GM19438 (cell line): ENCODE measurements at regions not wholly inside any gene's neighbourhood (a gene's known extent, or its start where the extent isn't known, plus 50 kb on each side); places are given as distances from the start of the nearest gene placed in this dataset.
"Not testable (repeated sequence)": the region's sequence is repeated elsewhere in the genome, so short reads cannot be mapped to it uniquely, and the experiment has no call there.

Source experiments
- ATAC-seq: cut with Tn5 transposase; IDR thresholded peaks from one replicate; pipeline ENCODE4 v1.9.1; 2021; ENCODE audit warnings: low read depth; ENCODE audit not compliant: unreplicated experiment

- ATAC-seq: no peak
Observed at GRCh38 chr4:72945719-72946336, 123.7 kb downstream of the COX18 start.

- no peak for ATAC-seq
Observed at GRCh38 chr4:72942565-72942964, 127.0 kb downstream of the COX18 start.

DNA sequence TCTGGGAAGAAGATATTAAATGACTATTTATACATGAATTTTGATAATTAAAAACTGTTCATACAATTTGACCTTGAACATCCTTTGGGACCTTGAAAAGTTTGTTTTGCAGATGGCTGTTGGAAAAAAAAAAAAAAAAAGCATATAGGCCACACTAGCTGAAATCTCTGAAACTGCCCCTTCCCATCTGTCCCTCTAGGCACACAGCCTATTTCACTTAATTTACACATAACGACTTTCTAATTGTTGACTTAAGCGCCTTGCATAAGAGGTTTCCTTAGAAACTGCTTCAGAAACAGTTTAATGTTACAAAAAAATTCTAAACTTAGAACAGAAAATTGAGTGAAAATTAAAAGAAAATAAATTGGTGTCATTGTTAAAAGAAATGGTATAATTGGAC lies 131.0 kb downstream of the COX18 start:
- ATAC-seq: no peak

- no peak for ATAC-seq
Observed at GRCh38 chr4:72935462-72935861, 134.1 kb downstream of the COX18 start.

- no peak for ATAC-seq
Observed at GRCh38 chr4:72933029-72933428, 136.5 kb downstream of the COX18 start.

- ATAC-seq: no peak
Observed at GRCh38 chr4:72931346-72931745, 138.2 kb downstream of the COX18 start.

- ATAC-seq: not testable (repeated sequence)
Observed at GRCh38 chr4:72929596-72930274, 139.8 kb downstream of the COX18 start.

- no peak for ATAC-seq
Observed at GRCh38 chr4:72924814-72925213, 144.7 kb downstream of the COX18 start.

DNA sequence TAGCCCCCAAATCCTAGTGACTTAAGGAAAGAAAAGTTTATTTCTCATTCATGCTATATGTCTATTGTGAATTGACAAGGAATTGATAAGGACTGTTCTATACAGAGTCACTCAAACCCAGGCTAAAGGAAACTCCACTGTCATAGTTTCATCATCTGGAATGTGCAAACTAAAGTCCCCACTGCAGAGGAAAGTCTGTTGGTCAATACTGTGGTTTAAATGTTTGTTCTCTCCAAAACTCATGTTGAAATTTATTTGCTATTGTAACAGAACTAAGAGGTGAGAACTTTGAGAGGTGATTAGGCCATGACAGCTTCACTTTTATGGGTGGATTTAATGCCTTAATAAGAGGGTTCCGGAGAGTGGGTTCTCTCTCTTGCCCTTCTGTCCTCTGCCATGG lies 149.6 kb downstream of the COX18 start:
- ATAC-seq: no peak

GRCh38 chr4:72919464-72919863 lies 150.1 kb downstream of the COX18 start:
- no peak for ATAC-seq

- ATAC-seq: no peak
Observed at GRCh38 chr4:72918362-72918761, 151.2 kb downstream of the COX18 start.

DNA sequence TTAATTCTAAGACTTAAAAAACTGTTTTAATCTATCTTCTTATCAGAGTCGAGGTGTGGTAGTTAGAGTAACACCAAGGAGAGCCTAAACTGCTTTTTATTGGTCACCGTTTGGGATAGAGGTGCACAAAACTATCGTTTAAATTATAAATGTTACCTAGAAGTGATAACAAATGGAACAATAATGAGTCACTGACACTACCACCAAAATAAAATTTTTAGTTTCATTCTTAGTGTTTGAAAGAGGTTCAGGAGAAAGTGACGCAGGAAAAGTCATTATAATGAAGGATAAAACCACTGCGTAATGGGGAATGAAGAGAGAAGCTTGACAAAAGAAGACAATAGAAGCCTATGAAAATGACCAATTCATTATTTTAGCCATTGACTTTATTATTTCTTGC lies 158.2 kb downstream of the COX18 start:
- no peak for ATAC-seq

DNA sequence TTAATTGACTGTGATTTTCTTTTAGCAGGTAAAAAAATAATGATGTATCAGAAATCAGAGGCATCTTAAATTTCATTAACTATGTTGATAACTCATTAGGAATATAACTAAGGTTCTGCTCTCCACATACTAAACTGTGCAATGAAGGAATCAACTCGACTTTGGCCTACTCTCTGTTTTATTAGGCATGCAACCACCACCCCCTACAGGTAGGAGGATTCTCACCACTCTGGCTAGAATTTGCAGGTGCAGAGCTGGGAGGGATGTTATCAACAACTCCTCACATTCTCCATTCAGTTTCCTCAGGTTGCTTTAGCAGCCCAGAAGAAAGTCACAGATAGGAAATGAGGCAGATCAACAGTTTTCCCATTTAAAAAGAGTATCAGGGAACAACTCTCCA lies 160.1 kb downstream of the COX18 start:
- no peak for ATAC-seq

DNA sequence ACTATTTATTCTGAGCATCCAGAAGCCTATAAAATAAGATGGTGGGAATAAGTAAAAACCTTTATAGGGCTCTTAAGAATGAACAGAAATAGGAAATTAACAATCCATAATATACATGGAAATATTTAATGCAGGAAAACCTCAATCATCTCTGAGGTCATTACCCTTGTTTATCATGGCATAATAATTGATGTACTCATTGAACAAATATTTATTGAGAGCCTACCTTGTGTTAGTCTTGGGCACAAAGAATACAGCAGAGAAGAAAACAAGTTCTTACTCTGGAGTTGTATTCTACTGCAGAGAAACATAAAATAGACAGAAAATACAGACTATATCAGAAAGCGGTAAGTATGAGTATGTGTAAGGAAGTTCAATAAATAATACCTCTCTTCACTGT lies 167.2 kb downstream of the COX18 start:
- ATAC-seq: no peak

DNA sequence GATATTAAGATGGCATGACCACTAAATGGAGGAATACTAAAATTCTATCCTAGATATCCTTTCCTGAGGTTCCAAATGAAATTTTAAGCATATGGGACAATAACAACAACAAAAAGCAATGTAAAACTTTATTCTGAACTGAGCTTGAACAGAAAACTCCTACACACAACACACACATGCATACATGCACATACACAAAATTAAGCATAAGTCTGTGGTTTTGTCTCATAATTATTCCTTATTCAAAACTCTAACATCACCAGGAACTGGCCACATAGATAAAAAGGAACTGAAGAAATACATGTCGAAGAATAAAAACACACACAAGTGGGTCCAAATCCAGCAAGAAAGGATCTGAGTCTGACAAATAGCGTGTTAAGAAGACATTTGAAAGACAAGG lies 168.0 kb downstream of the COX18 start:
- no peak for ATAC-seq

DNA sequence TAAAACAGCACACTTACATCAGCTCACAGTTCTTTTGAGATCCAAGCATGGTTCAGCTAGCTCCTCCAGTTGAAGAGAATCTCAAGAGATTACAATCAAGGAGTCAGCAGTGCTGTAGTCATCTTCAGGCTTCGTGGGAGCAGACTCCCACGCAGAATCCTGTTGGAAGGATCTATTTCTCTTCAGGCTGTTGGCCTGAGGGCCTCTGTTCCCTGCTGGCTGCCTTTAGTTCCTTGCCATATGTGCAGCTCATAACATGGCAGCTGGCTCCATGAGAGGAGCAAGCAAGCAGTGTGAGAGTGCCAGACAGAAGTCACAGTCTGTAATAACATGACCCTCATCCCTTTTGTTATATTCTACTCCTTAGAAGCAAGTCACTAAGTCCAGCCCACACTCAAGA lies 168.6 kb downstream of the COX18 start:
- ATAC-seq: no peak

DNA sequence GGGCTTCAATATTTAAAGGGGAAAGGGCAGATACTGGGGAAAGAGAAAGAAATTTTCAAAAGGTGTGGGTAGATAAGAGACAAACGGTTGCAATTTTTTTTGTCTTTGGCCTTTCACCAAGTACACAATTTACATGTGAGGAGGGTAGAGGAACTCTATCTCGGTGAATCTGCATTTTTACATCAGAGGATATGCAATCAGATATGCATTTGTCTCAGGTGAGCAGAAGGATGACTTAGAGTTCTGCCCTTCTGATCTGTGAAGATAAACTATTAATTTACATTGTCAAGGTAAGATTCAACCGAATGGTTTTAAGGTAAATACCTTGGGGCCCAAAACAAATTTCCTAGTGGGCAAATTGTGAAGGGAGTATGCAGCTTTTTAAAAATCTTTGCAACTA lies 169.9 kb downstream of the COX18 start:
- ATAC-seq: no peak

DNA sequence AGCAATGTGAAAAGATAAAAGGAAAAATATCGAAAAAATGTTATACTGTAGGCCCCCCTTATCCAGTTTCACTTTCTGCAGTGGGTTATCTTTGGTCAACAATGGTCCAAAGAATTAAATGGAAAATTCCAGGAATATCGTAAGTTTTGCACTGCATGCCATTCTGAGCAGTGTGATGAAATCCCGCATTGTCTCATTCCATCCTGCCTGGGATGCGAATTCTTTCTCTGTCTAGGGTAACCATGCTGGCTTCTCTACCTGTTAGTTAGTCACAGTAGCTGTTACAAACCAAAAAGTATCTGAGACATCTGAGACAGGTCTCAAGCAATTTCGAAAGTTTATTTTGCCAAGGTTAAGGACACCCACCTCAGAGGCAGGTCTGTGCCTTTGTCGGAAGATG lies 170.3 kb downstream of the COX18 start:
- ATAC-seq: no peak

DNA sequence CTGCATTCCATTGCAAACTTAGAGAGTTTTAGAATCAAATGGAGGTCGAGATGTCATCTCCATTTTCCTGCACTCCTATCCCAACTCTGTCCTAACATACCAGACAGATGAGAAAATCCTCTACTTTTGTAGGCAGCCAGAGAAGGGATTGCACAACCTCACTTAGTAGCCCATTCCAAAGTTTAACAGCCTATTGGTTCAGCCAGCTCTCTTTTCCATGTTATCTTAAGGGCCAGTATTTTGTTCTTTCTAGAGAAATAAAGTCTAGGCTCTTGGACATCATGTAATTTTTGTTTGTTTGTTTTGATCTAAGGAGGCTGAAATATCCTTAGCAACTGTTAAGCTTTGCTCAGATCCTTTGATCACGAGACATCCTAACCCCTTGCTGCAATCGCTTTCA lies 173.0 kb downstream of the COX18 start:
- ATAC-seq: no peak

GRCh38 chr4:72895408-72895807 lies 174.1 kb downstream of the COX18 start:
- no peak for ATAC-seq

- ATAC-seq: no peak
Observed at GRCh38 chr4:72893354-72894066, 176.0 kb downstream of the COX18 start.

GRCh38 chr4:72888331-72888730 lies 181.2 kb downstream of the COX18 start:
- ATAC-seq: no peak
